Ishikawa (cell line): ENCODE measurements at regions not wholly inside any gene's neighbourhood (a gene's known extent, or its start where the extent isn't known, plus 50 kb on each side); places are given as distances from the start of the nearest gene placed in this dataset.

Experiments used
- CEBPB ChIP-seq: IDR thresholded peaks from 2 replicates; pipeline ENCODE4 v1.6.1; 2012
- CREB1 ChIP-seq: IDR thresholded peaks from 2 replicates; pipeline ENCODE4 v1.6.1; 2012; ENCODE audit warnings: low read depth
- EGR1 ChIP-seq: IDR thresholded peaks from 2 replicates; pipeline ENCODE4 v1.6.1; 2012
- EP300 ChIP-seq: IDR thresholded peaks from 2 replicates; pipeline ENCODE4 v1.6.1; 2012; ENCODE audit warnings: borderline replicate concordance
- FOXM1 ChIP-seq: IDR thresholded peaks from 2 replicates; pipeline ENCODE4 v1.6.1; 2012; ENCODE audit warnings: low read depth, borderline replicate concordance
- NFIC ChIP-seq: IDR thresholded peaks from 2 replicates; pipeline ENCODE4 v1.6.1; 2012
- RAD21 ChIP-seq: IDR thresholded peaks from 2 replicates; pipeline ENCODE4 v1.6.1; 2012; ENCODE audit warnings: low read depth
- TAF1 ChIP-seq: IDR thresholded peaks from 2 replicates; pipeline ENCODE4 v1.6.1; 2012; ENCODE audit warnings: low read depth, mild to moderate bottlenecking
- TCF12 ChIP-seq: IDR thresholded peaks from 2 replicates; pipeline ENCODE4 v1.6.1; 2012; ENCODE audit warnings: low read depth
- TEAD4 ChIP-seq: IDR thresholded peaks from 2 replicates; pipeline ENCODE4 v1.6.1; 2012
- YY1 ChIP-seq: IDR thresholded peaks from 2 replicates; pipeline ENCODE4 v1.6.1; 2012; ENCODE audit warnings: low read depth
- ZBTB7A ChIP-seq: IDR thresholded peaks from 2 replicates; pipeline ENCODE4 v1.6.1; 2012; ENCODE audit warnings: low read depth
- TF ChIP-seq, protein P1 (sequence below): IDR thresholded peaks from 2 replicates; pipeline ENCODE4 v1.6.1; 2012
- TF ChIP-seq, protein P2 (sequence below): IDR thresholded peaks from 2 replicates; pipeline ENCODE4 v1.6.1; 2012; ENCODE audit warnings: low read depth, mild to moderate bottlenecking
- TF ChIP-seq, protein P3 (sequence below): IDR thresholded peaks from 2 replicates; pipeline ENCODE4 v1.6.1; 2012

DNA sequence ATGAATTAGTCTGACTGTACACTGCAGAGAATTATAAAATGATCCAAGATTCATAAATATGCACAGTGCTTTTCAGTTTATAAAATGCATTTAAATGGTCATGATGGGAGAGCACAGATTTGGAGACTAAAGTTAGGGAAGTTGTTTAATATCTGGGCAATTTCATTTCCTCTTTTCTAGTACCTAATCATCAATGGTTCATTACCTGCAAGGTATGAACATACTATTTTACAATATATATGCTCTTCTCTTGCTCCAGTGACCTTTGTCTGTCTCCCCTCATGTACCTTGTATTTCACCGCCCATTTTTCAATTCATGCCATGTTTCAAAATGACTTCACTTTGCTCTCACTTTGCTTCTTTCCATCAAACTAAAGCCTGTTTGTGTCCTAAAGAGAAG, 114.5 kb downstream of the SUCNR1 start:
- TF ChIP-seq, protein P1, sequence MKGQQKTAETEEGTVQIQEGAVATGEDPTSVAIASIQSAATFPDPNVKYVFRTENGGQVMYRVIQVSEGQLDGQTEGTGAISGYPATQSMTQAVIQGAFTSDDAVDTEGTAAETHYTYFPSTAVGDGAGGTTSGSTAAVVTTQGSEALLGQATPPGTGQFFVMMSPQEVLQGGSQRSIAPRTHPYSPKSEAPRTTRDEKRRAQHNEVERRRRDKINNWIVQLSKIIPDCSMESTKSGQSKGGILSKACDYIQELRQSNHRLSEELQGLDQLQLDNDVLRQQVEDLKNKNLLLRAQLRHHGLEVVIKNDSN, result no peak
- TF ChIP-seq NFIC, result no peak
- TF ChIP-seq TCF12, result no peak
- no peak for TF ChIP-seq YY1
- no peak for TF ChIP-seq CEBPB
- TF ChIP-seq RAD21, result no peak
- TF ChIP-seq TEAD4, result no peak

DNA sequence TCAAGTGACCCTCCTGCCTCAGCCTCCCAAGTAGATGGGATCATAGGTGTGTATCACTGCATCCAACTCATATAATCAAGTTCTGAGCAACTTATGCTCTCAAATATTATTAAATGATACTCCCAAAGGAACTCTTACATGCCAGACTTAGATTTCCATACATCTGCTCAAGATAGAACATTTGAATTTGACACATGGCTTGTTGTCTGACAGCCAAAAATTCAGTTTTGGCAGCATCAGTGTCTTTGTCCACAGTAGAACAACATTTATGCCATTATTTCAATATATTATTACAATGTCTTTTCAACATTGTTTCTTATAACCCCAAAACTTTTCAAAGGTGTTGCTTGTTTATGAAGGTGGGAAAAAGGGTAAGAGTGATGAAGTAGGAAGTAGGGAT, 116.2 kb downstream of the SUCNR1 start:
- TF ChIP-seq ZBTB7A (no peak), RAD21 (no peak), FOXM1 (no peak), TAF1 (no peak), NFIC (no peak), TEAD4 (no peak), TCF12 (no peak), CEBPB (no peak), CREB1 (no peak), YY1 (no peak)
- TF ChIP-seq, protein P1, result no peak
- TF ChIP-seq, protein P2, sequence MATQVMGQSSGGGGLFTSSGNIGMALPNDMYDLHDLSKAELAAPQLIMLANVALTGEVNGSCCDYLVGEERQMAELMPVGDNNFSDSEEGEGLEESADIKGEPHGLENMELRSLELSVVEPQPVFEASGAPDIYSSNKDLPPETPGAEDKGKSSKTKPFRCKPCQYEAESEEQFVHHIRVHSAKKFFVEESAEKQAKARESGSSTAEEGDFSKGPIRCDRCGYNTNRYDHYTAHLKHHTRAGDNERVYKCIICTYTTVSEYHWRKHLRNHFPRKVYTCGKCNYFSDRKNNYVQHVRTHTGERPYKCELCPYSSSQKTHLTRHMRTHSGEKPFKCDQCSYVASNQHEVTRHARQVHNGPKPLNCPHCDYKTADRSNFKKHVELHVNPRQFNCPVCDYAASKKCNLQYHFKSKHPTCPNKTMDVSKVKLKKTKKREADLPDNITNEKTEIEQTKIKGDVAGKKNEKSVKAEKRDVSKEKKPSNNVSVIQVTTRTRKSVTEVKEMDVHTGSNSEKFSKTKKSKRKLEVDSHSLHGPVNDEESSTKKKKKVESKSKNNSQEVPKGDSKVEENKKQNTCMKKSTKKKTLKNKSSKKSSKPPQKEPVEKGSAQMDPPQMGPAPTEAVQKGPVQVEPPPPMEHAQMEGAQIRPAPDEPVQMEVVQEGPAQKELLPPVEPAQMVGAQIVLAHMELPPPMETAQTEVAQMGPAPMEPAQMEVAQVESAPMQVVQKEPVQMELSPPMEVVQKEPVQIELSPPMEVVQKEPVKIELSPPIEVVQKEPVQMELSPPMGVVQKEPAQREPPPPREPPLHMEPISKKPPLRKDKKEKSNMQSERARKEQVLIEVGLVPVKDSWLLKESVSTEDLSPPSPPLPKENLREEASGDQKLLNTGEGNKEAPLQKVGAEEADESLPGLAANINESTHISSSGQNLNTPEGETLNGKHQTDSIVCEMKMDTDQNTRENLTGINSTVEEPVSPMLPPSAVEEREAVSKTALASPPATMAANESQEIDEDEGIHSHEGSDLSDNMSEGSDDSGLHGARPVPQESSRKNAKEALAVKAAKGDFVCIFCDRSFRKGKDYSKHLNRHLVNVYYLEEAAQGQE, result no peak
- TF ChIP-seq, protein P3, sequence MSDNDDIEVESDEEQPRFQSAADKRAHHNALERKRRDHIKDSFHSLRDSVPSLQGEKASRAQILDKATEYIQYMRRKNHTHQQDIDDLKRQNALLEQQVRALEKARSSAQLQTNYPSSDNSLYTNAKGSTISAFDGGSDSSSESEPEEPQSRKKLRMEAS, result no peak

DNA sequence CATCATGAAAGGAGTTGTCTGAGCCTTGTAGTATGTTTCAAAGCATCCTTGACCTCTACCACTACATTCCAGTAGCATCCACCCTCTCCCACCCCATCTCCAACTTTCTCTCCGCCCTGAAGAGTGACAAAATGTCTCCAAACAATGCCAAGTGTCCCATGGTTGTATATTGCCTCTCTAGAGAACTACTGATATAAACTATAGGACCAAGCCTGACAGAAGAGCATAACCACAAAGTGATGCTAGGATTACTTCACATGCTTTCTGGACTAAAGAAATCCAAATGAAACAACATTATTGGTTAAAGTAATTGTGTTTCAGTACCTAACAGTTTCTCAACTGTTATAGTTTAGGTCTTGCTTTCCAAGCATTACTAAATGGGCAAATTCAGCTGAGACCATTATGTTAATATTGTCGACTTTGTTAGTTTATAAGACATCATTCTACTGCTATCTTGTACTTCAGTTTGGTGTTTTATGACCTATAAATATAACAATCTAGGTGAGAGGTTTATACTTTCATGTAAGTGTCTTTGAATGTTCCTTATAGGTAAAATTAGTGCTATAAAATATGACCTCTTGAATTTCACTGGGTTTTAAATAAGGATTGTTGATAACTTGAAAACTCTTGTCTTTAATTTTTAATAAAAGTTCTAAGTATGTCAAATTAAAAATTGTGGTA, 117.4 kb downstream of the SUCNR1 start:
- no peak for TF ChIP-seq CEBPB
- TF ChIP-seq EP300, result no peak
- TF ChIP-seq NFIC, result no peak
- TF ChIP-seq TCF12, result no peak
- TF ChIP-seq CREB1, result no peak
- no peak for TF ChIP-seq TEAD4

DNA sequence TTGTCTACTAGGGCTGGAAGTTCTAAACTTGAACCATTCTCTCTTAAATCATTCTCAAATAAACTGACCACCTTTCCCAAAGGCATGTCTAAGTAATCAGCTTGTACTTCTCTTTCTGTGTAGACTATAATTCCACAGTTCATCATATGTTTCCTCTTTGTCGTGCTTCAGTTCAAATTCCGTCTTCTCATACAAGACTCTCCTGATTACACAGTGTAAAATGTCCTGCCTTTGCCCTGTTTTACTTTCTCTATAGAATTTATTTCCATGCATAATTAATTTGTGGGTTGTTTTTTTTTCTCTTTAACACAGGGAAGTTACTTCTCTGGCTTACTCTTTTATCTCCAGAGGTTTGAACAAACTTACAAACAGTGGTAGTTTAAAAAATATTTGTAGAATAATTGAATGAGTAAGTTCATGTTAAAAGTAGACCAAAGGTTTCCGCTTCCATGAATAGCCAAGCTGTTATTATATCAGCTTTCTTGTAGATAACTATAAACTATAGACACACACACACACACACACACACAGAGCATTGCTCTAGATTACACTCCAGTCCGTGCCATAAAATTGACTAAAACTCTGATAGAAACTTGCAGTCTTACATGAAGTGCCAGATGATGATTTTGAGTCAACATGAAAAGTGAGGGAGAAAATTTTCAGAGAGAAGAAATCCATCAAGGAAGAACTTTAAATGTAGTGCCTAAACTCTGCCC, 119.0 kb downstream of the SUCNR1 start:
- TF ChIP-seq, protein P1, result no peak
- TF ChIP-seq EP300 (no peak), CEBPB (no peak), YY1 (no peak), EGR1 (no peak), NFIC (no peak), ZBTB7A (no peak), TCF12 (no peak), CREB1 (no peak), FOXM1 (no peak), TAF1 (no peak), TEAD4 (no peak), RAD21 (no peak)
- TF ChIP-seq, protein P2, result no peak
- TF ChIP-seq, protein P3, result no peak

DNA sequence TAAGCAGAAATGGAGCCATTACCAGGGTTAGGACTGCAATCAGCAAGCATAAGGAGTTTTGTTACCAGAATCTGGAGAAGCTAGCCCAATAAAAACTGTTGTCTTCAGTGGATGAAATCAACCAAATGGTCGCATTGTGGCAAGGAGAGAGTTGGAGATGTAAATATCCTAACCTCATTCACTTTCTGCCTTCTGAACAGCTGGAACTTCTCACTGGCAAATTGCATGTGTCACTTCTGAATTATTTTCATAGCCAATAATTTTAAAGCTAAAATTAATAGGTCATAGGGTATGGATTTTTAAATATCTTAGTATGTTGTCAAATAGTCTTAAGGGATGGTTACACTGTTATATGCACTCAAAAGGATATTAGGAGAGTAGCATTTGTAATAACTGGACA, 121.6 kb downstream of the SUCNR1 start:
- no peak for TF ChIP-seq FOXM1
- TF ChIP-seq TAF1, result no peak
- no peak for TF ChIP-seq NFIC
- TF ChIP-seq, protein P3, result no peak
- TF ChIP-seq RAD21, result no peak
- TF ChIP-seq TCF12, result no peak
- TF ChIP-seq EP300, result no peak
- TF ChIP-seq, protein P1, result no peak
- TF ChIP-seq, protein P2, result no peak
- TF ChIP-seq CEBPB, result no peak
- no peak for TF ChIP-seq ZBTB7A
- TF ChIP-seq EGR1, result no peak
- no peak for TF ChIP-seq CREB1
- TF ChIP-seq TEAD4, result no peak
